ENCODE measurements at regions not wholly inside any gene's neighbourhood (a gene's known extent, or its start where the extent isn't known, plus 50 kb on each side); places are given as distances from the start of the nearest gene placed in this dataset.

GRCh38 chr13:21834521-21834920 is 163.6 kb downstream of the FGF9 start:
- CTCF ChIA-PET, result no interaction called here
- TF ChIP-seq POLR2A (IDR thresholded peaks at IDR 0.05; ENCODE audit: low read depth, low read length) (no peak), FOS (IDR thresholded peaks at IDR 0.05; ENCODE audit: borderline replicate concordance, insufficient read depth, low read length) (no peak), CTCF (IDR thresholded peaks at IDR 0.05; ENCODE audit: extremely low read depth in 1 of 2, insufficient read depth in 1 of 2, low read depth in 1 of 2, low read length in 2 of 2) (no peak), EZH2 (IDR thresholded peaks at IDR 0.05; ENCODE audit: borderline replicate concordance, low read depth, low read length, severe bottlenecking) (no peak), GATA2 (IDR thresholded peaks at IDR 0.05; ENCODE audit: insufficient read depth, insufficient read length, low read depth, low read length) (no peak), JUN (IDR thresholded peaks at IDR 0.05; ENCODE audit: borderline replicate concordance, insufficient read depth, insufficient read length, low read depth) (no peak), MAX (IDR thresholded peaks at IDR 0.05; ENCODE audit: insufficient read depth, insufficient read length) (no peak)
- intact Hi-C loops (cut with micrococcal nuclease), result no loop called here
- H3K27ac ChIP-seq (ENCODE audit: insufficient read depth, low read depth, low read length), result no peak overlapping the region
- no peaks in the 10 kb centered on the region for H3K36me3 ChIP-seq (ENCODE audit: control insufficient read depth in 2 of 2, extremely low read depth in 1 of 2, insufficient read depth in 2 of 2, low read length in 2 of 2)
- H3K27me3 ChIP-seq (ENCODE audit: control insufficient read depth in 2 of 2, insufficient read depth in 2 of 2, low read length in 2 of 2), result no peaks in the 10 kb centered on the region
- H3K4me3 ChIP-seq (replicated peaks in 1 of 3; ENCODE audit: insufficient read depth in 1 of 3, low read depth in 1 of 3, low read length in 3 of 3), result no peak overlapping the region
- POLR2A ChIA-PET, result no interaction called here
- no TSS peak for BruUV-seq (replicated peaks)
- H3K9me1 ChIP-seq (replicated peaks; ENCODE audit: control insufficient read depth, extremely low read depth, insufficient read depth, low read length), result no peaks in the 10 kb centered on the region
- no peak for FAIRE-seq
- H3K4me1 ChIP-seq (ENCODE audit: control insufficient read depth, extremely low read depth, insufficient read depth, low read length), result no peaks in the 10 kb centered on the region
- H4K20me1 ChIP-seq (replicated peaks; ENCODE audit: control insufficient read depth, extremely low read depth, insufficient read depth, low read length), result no peaks in the 10 kb centered on the region
- H3K9ac ChIP-seq (replicated peaks; ENCODE audit: extremely low read depth, insufficient read depth, low read length), result no peak overlapping the region
- dilution Hi-C loops (cut with MboI; ENCODE audit: extremely low pct_ligation_motif_present, low sequenced_read_pairs), result no loop called here
- H3K4me2 ChIP-seq (ENCODE audit: insufficient read depth, low read length), result no peak overlapping the region
- no peaks in the 10 kb centered on the region for H3K79me2 ChIP-seq (ENCODE audit: control insufficient read depth, insufficient read depth, low read length)
- H3K9me3 ChIP-seq (replicated peaks; ENCODE audit: control insufficient read depth, insufficient read depth, low read length), result peaks cover 3% of the 10 kb centered on the region
- H2AFZ ChIP-seq (ENCODE audit: low read depth, low read length), result no peak overlapping the region
- no peak for DNase-seq (ENCODE audit: low read depth, low spot score)

Data from endothelial cell of umbilical vein (primary cell).